ENCODE measurements at regions not wholly inside any gene's neighbourhood (a gene's known extent, or its start where the extent isn't known, plus 50 kb on each side); places are given as distances from the start of the nearest gene placed in this dataset.

DNA sequence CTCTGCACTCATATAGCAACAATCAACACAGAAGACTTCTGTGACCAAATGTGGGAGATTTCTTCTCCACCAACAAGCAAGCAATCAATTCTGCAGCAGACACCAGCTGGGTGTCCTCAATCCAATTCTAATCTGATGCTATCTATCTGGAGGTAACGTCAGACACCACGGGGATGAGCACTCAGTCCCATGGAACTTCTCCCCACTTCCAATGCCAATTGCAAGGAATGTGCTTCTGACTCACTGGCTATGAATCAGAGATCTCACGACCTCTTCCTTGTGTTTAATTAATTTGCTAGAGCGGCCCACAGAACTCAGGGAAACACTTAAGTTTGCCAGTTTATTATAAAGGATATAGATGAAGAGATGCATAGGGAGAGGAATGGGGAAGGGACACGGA is 103.5 kb upstream of the SIRPG start:
- Mint-ChIP-seq H3K4me3 (no peak overlapping the region), H3K36me3 (no peaks in the 10 kb centered on the region), H3K4me1 (no peaks in the 10 kb centered on the region), H3K9me3 (no peaks in the 10 kb centered on the region), H3K27ac (no peak overlapping the region), H3K27me3 (ENCODE audit: low read depth) (peaks cover 31% of the 10 kb centered on the region)
- TF ChIP-seq, protein P1, sequence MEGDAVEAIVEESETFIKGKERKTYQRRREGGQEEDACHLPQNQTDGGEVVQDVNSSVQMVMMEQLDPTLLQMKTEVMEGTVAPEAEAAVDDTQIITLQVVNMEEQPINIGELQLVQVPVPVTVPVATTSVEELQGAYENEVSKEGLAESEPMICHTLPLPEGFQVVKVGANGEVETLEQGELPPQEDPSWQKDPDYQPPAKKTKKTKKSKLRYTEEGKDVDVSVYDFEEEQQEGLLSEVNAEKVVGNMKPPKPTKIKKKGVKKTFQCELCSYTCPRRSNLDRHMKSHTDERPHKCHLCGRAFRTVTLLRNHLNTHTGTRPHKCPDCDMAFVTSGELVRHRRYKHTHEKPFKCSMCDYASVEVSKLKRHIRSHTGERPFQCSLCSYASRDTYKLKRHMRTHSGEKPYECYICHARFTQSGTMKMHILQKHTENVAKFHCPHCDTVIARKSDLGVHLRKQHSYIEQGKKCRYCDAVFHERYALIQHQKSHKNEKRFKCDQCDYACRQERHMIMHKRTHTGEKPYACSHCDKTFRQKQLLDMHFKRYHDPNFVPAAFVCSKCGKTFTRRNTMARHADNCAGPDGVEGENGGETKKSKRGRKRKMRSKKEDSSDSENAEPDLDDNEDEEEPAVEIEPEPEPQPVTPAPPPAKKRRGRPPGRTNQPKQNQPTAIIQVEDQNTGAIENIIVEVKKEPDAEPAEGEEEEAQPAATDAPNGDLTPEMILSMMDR (IDR thresholded peaks at IDR 0.05; ENCODE audit: unreplicated experiment): no peak
- no peak for DNase-seq (ENCODE audit: low spot score in 2 of 2, unreplicated experiment in 2 of 2)

DNA sequence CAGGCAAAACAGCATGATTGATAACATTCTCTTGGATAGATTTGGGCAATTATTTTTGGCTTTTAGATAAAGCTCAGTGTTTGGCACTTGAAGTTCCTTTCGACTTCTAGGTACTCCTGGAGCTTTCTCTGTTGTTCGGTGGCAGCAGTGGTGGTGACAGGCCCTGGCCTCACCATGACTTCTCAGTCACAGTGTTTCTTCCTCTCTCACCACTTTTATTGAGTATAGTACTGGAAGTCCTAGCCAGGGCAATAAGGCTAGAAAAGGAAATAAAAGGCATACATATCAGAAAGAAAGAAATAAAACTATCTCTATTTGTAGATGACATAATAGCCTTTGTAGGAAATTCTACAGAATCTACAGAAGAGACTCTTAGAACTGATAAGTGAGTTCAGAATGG is 101.2 kb upstream of the SIRPG start:
- H3K27ac Mint-ChIP-seq: no peak overlapping the region
- no peak overlapping the region for H3K4me3 Mint-ChIP-seq
- no peaks in the 10 kb centered on the region for H3K4me1 Mint-ChIP-seq
- no peaks in the 10 kb centered on the region for H3K36me3 Mint-ChIP-seq
- H3K9me3 Mint-ChIP-seq: no peaks in the 10 kb centered on the region
- TF ChIP-seq, protein P1 (IDR thresholded peaks at IDR 0.05; ENCODE audit: unreplicated experiment): no peak
- no peak for DNase-seq (ENCODE audit: low spot score in 2 of 2, unreplicated experiment in 2 of 2)
- H3K27me3 Mint-ChIP-seq (ENCODE audit: low read depth): peaks cover 41% of the 10 kb centered on the region

DNA sequence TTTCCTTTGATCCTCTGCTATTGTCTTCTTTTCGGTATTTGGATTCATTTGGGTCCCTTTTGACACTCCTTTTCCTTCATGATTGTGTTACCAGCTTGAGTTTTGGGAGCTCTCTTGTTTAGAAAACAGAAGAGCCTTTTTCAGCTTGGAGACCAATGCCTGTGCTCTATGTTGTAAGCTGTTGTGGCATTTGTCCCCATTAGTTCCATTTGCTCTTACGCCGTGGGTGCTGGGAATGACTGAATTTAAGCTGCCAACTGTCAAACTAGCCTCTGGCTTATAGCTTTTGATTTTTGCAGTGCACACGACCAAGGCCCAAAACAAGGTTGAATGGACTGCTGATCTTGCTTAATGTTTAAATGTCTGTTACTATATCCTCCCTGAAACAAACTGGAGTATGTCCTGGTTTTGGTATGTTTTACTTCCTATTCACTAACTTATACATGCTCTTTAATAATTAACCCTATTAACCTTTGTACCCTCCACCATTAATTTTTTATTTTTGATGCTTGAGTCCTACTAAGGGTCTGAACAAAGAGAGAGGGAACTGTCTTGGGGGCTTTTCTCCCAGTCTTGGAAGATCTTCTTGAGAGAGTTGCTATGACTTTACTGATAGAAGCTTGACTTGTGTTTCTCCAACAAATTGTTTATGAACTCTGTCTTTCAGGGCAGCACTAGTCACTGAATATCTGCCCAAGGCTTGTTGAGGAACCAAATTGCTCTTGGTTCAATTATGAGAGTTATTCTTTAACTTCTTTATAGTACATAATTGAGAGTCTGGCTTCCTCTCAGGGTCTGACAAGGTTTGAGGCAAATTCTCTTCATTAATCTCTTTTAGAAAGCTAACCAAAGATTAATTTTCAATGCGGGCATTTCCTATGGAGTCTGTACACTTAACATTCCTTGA is 100.3 kb upstream of the SIRPG start:
- no peak for DNase-seq (ENCODE audit: low spot score in 2 of 2, unreplicated experiment in 2 of 2)
- Mint-ChIP-seq H3K4me3 (no peak overlapping the region), H3K4me1 (no peaks in the 10 kb centered on the region), H3K36me3 (no peaks in the 10 kb centered on the region), H3K27ac (no peak overlapping the region), H3K27me3 (ENCODE audit: low read depth) (peaks cover 48% of the 10 kb centered on the region), H3K9me3 (peaks cover under 1% of the 10 kb centered on the region)
- TF ChIP-seq, protein P1 (IDR thresholded peaks at IDR 0.05; ENCODE audit: unreplicated experiment): no peak

DNA sequence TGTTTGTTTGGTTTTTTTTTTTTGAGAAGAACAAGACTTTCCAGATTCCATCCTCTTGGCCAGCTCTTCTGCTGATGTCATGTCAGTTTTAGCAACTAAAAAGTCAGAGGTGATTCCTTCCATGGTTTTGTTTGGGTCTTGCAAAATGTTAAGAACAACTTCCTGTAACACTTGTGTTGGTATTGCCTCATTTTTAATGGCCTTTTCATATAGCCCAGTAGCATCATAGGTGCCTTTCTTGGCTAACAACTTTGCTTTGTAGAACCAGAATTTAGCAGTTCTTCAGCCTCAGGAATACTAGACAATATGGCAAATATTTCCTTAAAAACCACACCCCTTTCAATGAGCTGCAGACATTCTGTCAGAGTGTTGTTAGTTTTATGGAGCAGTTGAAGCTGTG is 99.5 kb upstream of the SIRPG start:
- Mint-ChIP-seq H3K36me3 (no peaks in the 10 kb centered on the region), H3K4me3 (no peak overlapping the region), H3K27me3 (ENCODE audit: low read depth) (peaks cover 54% of the 10 kb centered on the region), H3K4me1 (no peaks in the 10 kb centered on the region), H3K27ac (no peak overlapping the region), H3K9me3 (peaks cover 8% of the 10 kb centered on the region)
- TF ChIP-seq, protein P1 (IDR thresholded peaks at IDR 0.05; ENCODE audit: unreplicated experiment): no peak
- DNase-seq (ENCODE audit: low spot score in 2 of 2, unreplicated experiment in 2 of 2): no peak

DNA sequence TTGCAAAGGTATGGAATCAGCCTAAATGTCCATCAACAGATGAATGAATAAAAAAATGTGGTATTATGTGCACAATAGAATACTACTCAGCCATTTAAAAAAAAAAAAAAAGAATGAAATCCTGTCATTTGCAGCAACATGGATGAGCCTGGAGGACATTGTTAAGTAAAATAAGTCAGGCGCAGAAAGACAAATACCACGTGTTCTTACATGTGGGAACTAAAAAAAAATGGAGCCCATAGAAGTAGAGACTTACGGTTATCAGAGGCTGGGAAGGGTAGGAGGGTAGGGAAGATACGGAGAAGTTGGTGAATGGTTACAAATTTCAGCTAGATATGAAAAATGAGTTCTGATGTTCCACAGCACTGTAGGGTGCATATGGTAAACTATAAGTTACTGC is 97.2 kb upstream of the SIRPG start:
- DNase-seq (ENCODE audit: low spot score in 2 of 2, unreplicated experiment in 2 of 2): no peak
- H3K4me1 Mint-ChIP-seq: no peaks in the 10 kb centered on the region
- H3K4me3 Mint-ChIP-seq: no peak overlapping the region
- H3K27ac Mint-ChIP-seq: no peak overlapping the region
- peaks cover 9% of the 10 kb centered on the region for H3K9me3 Mint-ChIP-seq
- TF ChIP-seq, protein P1 (IDR thresholded peaks at IDR 0.05; ENCODE audit: unreplicated experiment): no peak
- no peaks in the 10 kb centered on the region for H3K36me3 Mint-ChIP-seq
- H3K27me3 Mint-ChIP-seq (ENCODE audit: low read depth): peaks cover 53% of the 10 kb centered on the region

Measured in mesothelial cell of epicardium (in vitro differentiated cells).